Activated naive CD4-positive, alpha-beta T cell treated with anti-CD3 and anti-CD28 coated beads for 36 hours (primary cell): ENCODE measurements at regions not wholly inside any gene's neighbourhood (a gene's known extent, or its start where the extent isn't known, plus 50 kb on each side); places are given as distances from the start of the nearest gene placed in this dataset.

Experiments used
- CTCF ChIA-PET: fragments of 350-600 bp; sonication (Branson Sonifier 250); formaldehyde crosslinking; loops from one replicate; lab custom pipeline; 2021; ENCODE audit warnings: antibody characterized with exemption; lab: Charles Lee
- DNase-seq: peaks from one replicate; pipeline ENCODE4 v3.0.0-alpha.2; 2020
- H3K27ac Mint-ChIP-seq: one replicate; pipeline ENCODE4 v1.8.0; 2021; ENCODE audit warnings: mild to moderate bottlenecking, mixed read lengths
- H3K27me3 Mint-ChIP-seq: one replicate; pipeline ENCODE4 v1.8.0; 2021; ENCODE audit warnings: low read depth, mixed read lengths
- H3K36me3 Mint-ChIP-seq: one replicate; pipeline ENCODE4 v1.8.0; 2021; ENCODE audit warnings: low read depth, mixed read lengths
- H3K4me1 Mint-ChIP-seq: one replicate; pipeline ENCODE4 v1.8.0; 2021; ENCODE audit warnings: low read depth, mixed read lengths
- H3K4me3 Mint-ChIP-seq: one replicate; pipeline ENCODE4 v1.8.0; 2021; ENCODE audit warnings: mild to moderate bottlenecking, moderate library complexity, mixed read lengths
- H3K9me3 Mint-ChIP-seq: one replicate; pipeline ENCODE4 v1.8.0; 2021; ENCODE audit warnings: mixed read lengths
- intact Hi-C: fragments of 100-400 bp; cut with micrococcal nuclease; formaldehyde crosslinking; loops from one replicate; pipeline ENCODE4 v1.15.1; 2023

GRCh38 chr9:28538132-28538531 is 964.9 kb upstream of the C9orf72 start:
- Mint-ChIP-seq H3K27ac (no peak overlapping the region), H3K9me3 (no peaks in the 10 kb centered on the region), H3K4me1 (no peaks in the 10 kb centered on the region), H3K27me3 (no peaks in the 10 kb centered on the region), H3K4me3 (no peak overlapping the region), H3K36me3 (no peaks in the 10 kb centered on the region)
- DNase-seq = no peak
- intact Hi-C loops = no loop called here
- CTCF ChIA-PET = no interaction called here

DNA sequence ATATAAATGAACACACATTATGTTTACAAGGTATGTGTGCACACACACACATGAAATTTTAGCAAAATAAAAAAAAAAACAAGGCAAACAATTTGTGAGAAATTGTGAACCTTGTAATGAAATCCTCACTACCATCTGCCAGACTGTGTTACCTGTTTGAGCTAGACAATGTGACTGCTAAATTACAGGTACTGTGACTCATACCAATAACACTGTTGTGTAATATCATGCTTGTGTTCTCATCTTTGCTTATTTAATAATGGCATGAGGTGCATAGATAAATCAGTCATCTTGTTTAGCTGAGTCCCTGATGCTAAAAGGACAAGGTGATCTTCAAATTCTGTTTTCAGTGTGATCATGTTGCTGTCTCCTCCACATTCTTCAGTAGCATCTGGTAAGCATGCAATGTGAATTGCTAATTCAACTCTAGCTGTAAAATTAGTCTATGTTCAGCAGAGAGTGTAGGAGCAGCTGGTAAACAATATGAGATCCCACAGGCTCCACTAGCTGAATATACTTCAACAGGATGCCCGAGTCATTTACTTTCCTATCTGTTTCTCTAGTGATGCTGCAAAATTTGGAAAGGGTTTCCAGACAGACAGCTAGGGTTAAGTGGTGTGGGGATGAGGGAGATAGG is 966.3 kb upstream of the C9orf72 start:
- H3K27me3 Mint-ChIP-seq = no peaks in the 10 kb centered on the region
- intact Hi-C loops = no loop called here
- no peak overlapping the region for H3K4me3 Mint-ChIP-seq
- H3K36me3 Mint-ChIP-seq = no peaks in the 10 kb centered on the region
- no peaks in the 10 kb centered on the region for H3K4me1 Mint-ChIP-seq
- no peaks in the 10 kb centered on the region for H3K9me3 Mint-ChIP-seq
- CTCF ChIA-PET = no interaction called here
- DNase-seq = no peak
- H3K27ac Mint-ChIP-seq = no peak overlapping the region

DNA sequence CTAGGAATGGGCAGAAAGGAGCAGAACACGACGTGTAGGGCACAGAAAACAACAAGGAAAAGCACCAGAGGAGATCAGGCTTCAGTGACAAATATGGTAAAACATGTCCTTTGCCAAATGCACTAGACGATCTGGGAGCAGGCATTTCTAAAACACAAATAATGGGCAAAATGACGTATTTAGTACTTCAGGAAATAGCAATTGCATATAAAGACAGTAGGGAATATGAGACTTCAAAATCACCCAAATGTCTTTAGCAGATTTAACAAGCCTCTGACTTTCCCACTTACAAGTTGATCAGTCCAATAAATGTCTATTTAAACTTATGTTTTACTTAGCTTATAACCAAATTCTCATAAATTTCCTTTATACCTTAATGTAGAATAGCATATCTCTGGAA is 969.6 kb upstream of the C9orf72 start:
- H3K9me3 Mint-ChIP-seq = no peaks in the 10 kb centered on the region
- no peak for DNase-seq
- H3K27ac Mint-ChIP-seq = no peak overlapping the region
- CTCF ChIA-PET = no interaction called here
- no peaks in the 10 kb centered on the region for H3K36me3 Mint-ChIP-seq
- no peak overlapping the region for H3K4me3 Mint-ChIP-seq
- H3K27me3 Mint-ChIP-seq = no peaks in the 10 kb centered on the region
- intact Hi-C loops = no loop called here
- H3K4me1 Mint-ChIP-seq = no peaks in the 10 kb centered on the region

DNA sequence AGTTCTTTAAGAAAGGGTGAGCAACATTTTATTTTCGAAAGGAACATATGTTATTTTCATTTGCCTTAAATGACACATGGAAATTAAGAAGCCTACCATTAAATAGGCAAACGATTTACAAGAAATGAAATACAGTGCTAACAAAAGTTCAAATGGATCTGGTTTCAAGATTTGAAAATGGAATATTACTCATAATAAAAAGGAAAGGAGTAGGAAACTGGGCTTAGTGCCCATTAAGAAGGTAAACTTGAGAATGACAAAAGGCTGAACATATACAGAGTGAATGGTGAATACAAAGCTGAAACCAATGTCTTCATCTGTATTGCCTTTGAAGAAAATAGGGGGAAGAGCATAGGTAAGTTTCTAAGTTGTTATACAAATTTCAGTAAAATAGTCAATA is 974.2 kb upstream of the C9orf72 start:
- CTCF ChIA-PET = no interaction called here
- Mint-ChIP-seq H3K36me3 (no peaks in the 10 kb centered on the region), H3K9me3 (peaks cover 4% of the 10 kb centered on the region), H3K27ac (no peak overlapping the region), H3K27me3 (no peaks in the 10 kb centered on the region), H3K4me1 (no peaks in the 10 kb centered on the region), H3K4me3 (no peak overlapping the region)
- no peak for DNase-seq
- intact Hi-C loops = no loop called here

DNA sequence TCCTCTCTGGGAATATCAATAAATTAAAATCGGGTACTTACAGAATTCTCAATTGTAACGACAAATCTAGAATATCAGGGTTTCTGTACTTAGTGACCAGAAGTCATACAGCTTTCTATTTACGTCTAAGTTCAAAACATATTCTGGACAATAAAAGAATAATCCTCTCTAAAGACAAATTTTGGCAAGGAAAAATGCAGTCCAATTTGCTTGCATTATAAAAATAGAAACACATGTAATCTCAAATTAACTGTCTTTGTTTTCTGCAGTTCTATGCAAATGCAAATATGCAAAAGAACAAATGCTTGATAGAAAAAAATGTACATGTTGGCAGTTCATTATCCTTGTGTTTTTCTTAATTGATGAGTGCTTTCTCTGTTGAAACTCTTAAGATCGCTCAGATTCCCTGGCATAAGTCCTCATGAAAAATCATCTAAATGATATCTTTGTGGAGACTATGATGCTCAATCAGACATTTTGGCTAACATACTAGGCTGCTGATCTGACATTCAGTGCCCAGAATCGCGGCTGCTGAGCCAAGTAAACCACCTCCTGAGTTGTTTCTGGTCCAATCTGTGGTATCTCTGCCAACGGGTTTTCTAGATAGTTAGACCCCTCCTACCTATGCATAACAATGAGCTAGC is 990.1 kb upstream of the C9orf72 start:
- Mint-ChIP-seq H3K36me3 (no peaks in the 10 kb centered on the region), H3K9me3 (peaks cover 2% of the 10 kb centered on the region), H3K27ac (no peak overlapping the region), H3K4me1 (no peaks in the 10 kb centered on the region), H3K4me3 (no peak overlapping the region), H3K27me3 (no peaks in the 10 kb centered on the region)
- intact Hi-C loops = no loop called here
- CTCF ChIA-PET = interaction anchor here (0.7 kb wide), 1 partner anchor 1150 kb away, joined by 4 read pairs; no protein-coding TSS in a partner anchor
- no peak for DNase-seq

DNA sequence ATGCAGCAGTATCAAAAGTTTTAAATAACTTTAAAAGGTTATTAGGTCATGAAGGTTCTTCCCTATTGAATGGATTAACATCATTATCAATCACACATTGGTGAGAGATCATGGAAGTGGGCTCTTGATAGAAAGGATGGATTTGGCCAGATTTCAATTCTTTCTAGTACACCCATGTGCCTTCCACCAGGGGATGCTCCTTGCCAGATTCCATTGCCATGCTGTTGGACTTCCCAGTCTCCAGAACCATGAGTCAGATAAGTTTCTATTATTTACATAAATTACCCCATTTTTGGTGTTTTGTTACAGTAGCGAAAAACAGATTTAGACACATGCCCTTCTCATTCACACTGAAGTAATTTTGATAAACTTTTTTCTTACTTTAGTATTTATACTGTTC is 1010.6 kb upstream of the C9orf72 start:
- CTCF ChIA-PET = no interaction called here
- Mint-ChIP-seq H3K4me1 (no peaks in the 10 kb centered on the region), H3K9me3 (peaks cover 1% of the 10 kb centered on the region), H3K27me3 (no peaks in the 10 kb centered on the region), H3K4me3 (no peak overlapping the region), H3K36me3 (no peaks in the 10 kb centered on the region), H3K27ac (no peak overlapping the region)
- intact Hi-C loops = no loop called here
- DNase-seq = no peak

- CTCF ChIA-PET = no interaction called here
- intact Hi-C loops = no loop called here
- no peak overlapping the region for H3K27ac Mint-ChIP-seq
These were observed 1011.3 kb upstream of the C9orf72 start for GRCh38 chr9:28584542-28584941.

DNA sequence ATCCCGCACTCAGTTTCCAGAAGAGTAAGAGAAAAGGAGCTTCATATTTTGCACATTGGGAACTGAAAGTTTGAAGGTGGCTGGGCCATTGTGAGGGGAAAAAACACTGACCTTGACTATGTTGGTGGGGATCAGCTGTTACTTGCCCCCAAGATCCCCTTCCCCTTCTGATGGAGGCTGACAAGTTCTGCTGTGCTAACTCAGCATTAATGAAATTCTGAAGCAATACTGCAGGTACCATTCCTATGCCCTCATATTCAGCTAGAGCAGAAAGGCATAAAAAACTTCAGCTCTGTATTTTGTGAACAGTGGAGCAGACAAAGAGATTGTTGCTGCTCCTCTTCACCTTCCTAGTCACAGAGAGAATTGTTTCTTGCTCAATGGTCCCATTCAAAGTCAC is 1013.8 kb upstream of the C9orf72 start:
- CTCF ChIA-PET = no interaction called here
- intact Hi-C loops = no loop called here
- Mint-ChIP-seq H3K4me3 (no peak overlapping the region), H3K36me3 (no peaks in the 10 kb centered on the region), H3K27ac (no peak overlapping the region), H3K27me3 (no peaks in the 10 kb centered on the region), H3K9me3 (peaks cover 6% of the 10 kb centered on the region), H3K4me1 (no peaks in the 10 kb centered on the region)
- no peak for DNase-seq

More at GRCh38 chr9:28584542-28584941, 1011.3 kb upstream of the C9orf72 start:
- no peaks in the 10 kb centered on the region for H3K4me1 Mint-ChIP-seq
- H3K27me3 Mint-ChIP-seq = no peaks in the 10 kb centered on the region
- H3K36me3 Mint-ChIP-seq = no peaks in the 10 kb centered on the region
- H3K4me3 Mint-ChIP-seq = no peak overlapping the region
- H3K9me3 Mint-ChIP-seq = peaks cover 4% of the 10 kb centered on the region
- DNase-seq = no peak

DNA sequence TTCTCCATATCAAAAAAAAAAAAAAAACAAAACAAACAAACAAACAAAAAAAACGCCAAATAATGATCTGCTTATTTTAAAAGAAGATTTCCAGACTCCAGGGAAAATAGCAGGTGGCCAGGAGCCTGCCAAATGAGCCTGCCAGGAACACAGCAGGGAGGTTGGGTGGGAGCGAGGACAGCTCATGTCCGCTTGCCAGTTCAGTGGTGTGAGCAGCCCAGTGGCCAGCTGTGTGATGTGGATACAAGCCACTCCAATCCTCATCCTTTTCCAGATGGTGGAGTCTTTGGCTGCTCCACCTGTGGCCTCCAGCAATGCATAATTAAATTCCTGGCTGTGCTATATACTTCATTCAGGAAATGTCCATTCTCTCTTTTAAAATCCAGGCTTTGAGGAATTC is 1025.1 kb upstream of the C9orf72 start:
- Mint-ChIP-seq H3K9me3 (peaks cover 2% of the 10 kb centered on the region), H3K27me3 (no peaks in the 10 kb centered on the region), H3K4me3 (no peak overlapping the region), H3K4me1 (no peaks in the 10 kb centered on the region), H3K27ac (no peak overlapping the region), H3K36me3 (no peaks in the 10 kb centered on the region)
- DNase-seq = no peak
- CTCF ChIA-PET = no interaction called here
- intact Hi-C loops = no loop called here

GRCh38 chr9:28600226-28600625 is 1026.9 kb upstream of the C9orf72 start:
- Mint-ChIP-seq H3K9me3 (peaks cover 2% of the 10 kb centered on the region), H3K27me3 (no peaks in the 10 kb centered on the region), H3K4me3 (no peak overlapping the region), H3K27ac (no peak overlapping the region), H3K4me1 (no peaks in the 10 kb centered on the region), H3K36me3 (no peaks in the 10 kb centered on the region)
- DNase-seq = no peak
- CTCF ChIA-PET = no interaction called here
- intact Hi-C loops = no loop called here

GRCh38 chr9:28607843-28608242 is 1034.6 kb upstream of the C9orf72 start:
- Mint-ChIP-seq H3K27ac (no peak overlapping the region), H3K27me3 (no peaks in the 10 kb centered on the region), H3K36me3 (no peaks in the 10 kb centered on the region), H3K9me3 (no peaks in the 10 kb centered on the region), H3K4me1 (no peaks in the 10 kb centered on the region), H3K4me3 (no peak overlapping the region)
- DNase-seq = no peak
- intact Hi-C loops = no loop called here
- CTCF ChIA-PET = no interaction called here

GRCh38 chr9:28610339-28610738 is 1037.1 kb upstream of the C9orf72 start:
- Mint-ChIP-seq H3K4me1 (no peaks in the 10 kb centered on the region), H3K36me3 (no peaks in the 10 kb centered on the region), H3K27ac (no peak overlapping the region), H3K27me3 (no peaks in the 10 kb centered on the region), H3K4me3 (no peak overlapping the region), H3K9me3 (no peaks in the 10 kb centered on the region)
- CTCF ChIA-PET = no interaction called here
- no peak for DNase-seq
- intact Hi-C loops = no loop called here

- Mint-ChIP-seq H3K27me3 (no peaks in the 10 kb centered on the region), H3K36me3 (no peaks in the 10 kb centered on the region), H3K9me3 (no peaks in the 10 kb centered on the region), H3K4me3 (no peak overlapping the region), H3K27ac (no peak overlapping the region), H3K4me1 (no peaks in the 10 kb centered on the region)
- CTCF ChIA-PET = no interaction called here
- DNase-seq = no peak
- intact Hi-C loops = no loop called here
These were observed 1043.0 kb upstream of the C9orf72 start for GRCh38 chr9:28616310-28616709.
